Adrenal gland (tissue), 9 donors: ENCODE measurements at regions not wholly inside any gene's neighbourhood (a gene's known extent, or its start where the extent isn't known, plus 50 kb on each side); places are given as distances from the start of the nearest gene placed in this dataset.

ENCODE experiments used
- DNase-seq, 7 donors: peaks; one replicate each; pipeline ENCODE4 v3.0.0-alpha.2; 2019 to 2020
- H3K27ac ChIP-seq, 5 donors: fragments of 200-600 bp; sonication (generic) in 4 of 5; 1 replicate in 3 of 5; 2 replicates in 2 of 5; pipeline versions ENCODE4 v1.5.1 to v1.8.0; 2016 to 2020; ENCODE audit warnings: mild to moderate bottlenecking in 1 of 5
- H3K27me3 ChIP-seq: fragments of 200-600 bp; 2 replicates; pipeline ENCODE4 v1.8.0; 2021
- H3K36me3 ChIP-seq, 2 donors: fragments of 200-600 bp; replicated peaks in 1 of 2; 1 replicate in 1 of 2; 2 replicates in 1 of 2; pipeline versions ENCODE4 v1.5.1 to v1.8.0; 2018 to 2022
- H3K4me1 ChIP-seq, 2 donors: fragments of 200-600 bp; replicated peaks in 1 of 2; 1 replicate in 1 of 2; 2 replicates in 1 of 2; pipeline versions ENCODE4 v1.5.1 to v1.8.0; 2018 to 2021
- H3K4me3 ChIP-seq, 4 donors: fragments of 200-600 bp; sonication (generic) in 3 of 4; one replicate each; pipeline ENCODE4 v1.5.1; 2016 to 2018
- H3K9me3 ChIP-seq, 3 donors: fragments of 200-600 bp; sonication (generic) in 1 of 3; replicated peaks in 1 of 3; 1 replicate in 2 of 3; 2 replicates in 1 of 3; pipeline versions ENCODE4 v1.5.1 to v1.8.0; 2016 to 2021
- POLR2A ChIP-seq, 2 donors: fragments of 450-650 bp; IDR thresholded peaks; one replicate each; pipeline ENCODE4 v1.6.1; 2017; ENCODE audit warnings: antibody characterized with exemption in 2 of 2, mild to moderate bottlenecking in 2 of 2, moderate library complexity in 1 of 2
- WGBS, 4 donors: extraction: QIAGEN DNeasy Blood & Tissue Kit in 2 of 4; methylation state at CpG; one replicate each; pipeline versions ENCODE4 v1.1.5 to v1.1.7; 2013 to 2017; 5-methylcytosine and 5-hydroxymethylcytosine counted together
- intact Hi-C, 2 donors: fragments of 100-400 bp; cut with DNase I; formaldehyde crosslinking; loops; one replicate each; pipeline versions ENCODE4 v1.14.1 to v1.15.0; 2022 to 2023
- TF ChIP-seq, protein P1 (sequence below), 6 experiments: fragments of 450-650 bp in 4 of 6; fragments of 200-600 bp in 2 of 6; sonication (generic) in 1 of 6; IDR thresholded peaks; 1 replicate in 5 of 6; 2 replicates in 1 of 6; pipeline versions ENCODE4 v1.5.1 to v1.8.0; 2016 to 2021; ENCODE audit warnings: antibody characterized with exemption in 6 of 6, mild to moderate bottlenecking in 2 of 6, moderate library complexity in 1 of 6
- donor health status: healthy with polysubstance abuse.
- donor health status: Bipolar disorder and iron deficiency.
- donor health status: DM: yes; HTN: yes; CAD: no.
- donor health status: DM: no; HTN: no; CAD: no.
- donor health status: DM: no; HTN: no; CAD: no.

GRCh38 chr7:23968791-23969190 is 258.8 kb downstream of the STK31 start:
- H3K4me3 ChIP-seq = no peak overlapping the region
- no peak overlapping the region for H3K27ac ChIP-seq
- WGBS, 4 donors = 40 to 67% (median 51%) methylated on average over 2 of the region's 2 CpGs
- no peaks in the 10 kb centered on the region for H3K4me1 ChIP-seq
- H3K9me3 ChIP-seq = no peaks in the 10 kb centered on the region
- TF ChIP-seq, protein P1, sequence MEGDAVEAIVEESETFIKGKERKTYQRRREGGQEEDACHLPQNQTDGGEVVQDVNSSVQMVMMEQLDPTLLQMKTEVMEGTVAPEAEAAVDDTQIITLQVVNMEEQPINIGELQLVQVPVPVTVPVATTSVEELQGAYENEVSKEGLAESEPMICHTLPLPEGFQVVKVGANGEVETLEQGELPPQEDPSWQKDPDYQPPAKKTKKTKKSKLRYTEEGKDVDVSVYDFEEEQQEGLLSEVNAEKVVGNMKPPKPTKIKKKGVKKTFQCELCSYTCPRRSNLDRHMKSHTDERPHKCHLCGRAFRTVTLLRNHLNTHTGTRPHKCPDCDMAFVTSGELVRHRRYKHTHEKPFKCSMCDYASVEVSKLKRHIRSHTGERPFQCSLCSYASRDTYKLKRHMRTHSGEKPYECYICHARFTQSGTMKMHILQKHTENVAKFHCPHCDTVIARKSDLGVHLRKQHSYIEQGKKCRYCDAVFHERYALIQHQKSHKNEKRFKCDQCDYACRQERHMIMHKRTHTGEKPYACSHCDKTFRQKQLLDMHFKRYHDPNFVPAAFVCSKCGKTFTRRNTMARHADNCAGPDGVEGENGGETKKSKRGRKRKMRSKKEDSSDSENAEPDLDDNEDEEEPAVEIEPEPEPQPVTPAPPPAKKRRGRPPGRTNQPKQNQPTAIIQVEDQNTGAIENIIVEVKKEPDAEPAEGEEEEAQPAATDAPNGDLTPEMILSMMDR (IDR thresholded peaks at IDR 0.05) = no peak
- TF ChIP-seq POLR2A (IDR thresholded peaks at IDR 0.05) = no peak
- no peaks in the 10 kb centered on the region for H3K27me3 ChIP-seq
- intact Hi-C loops = no loop called here
- H3K36me3 ChIP-seq = no peaks in the 10 kb centered on the region
- DNase-seq = no peak

GRCh38 chr7:23969443-23969842 is 259.4 kb downstream of the STK31 start:
- WGBS, 4 donors = 55 to 67% (median 63%) methylated on average over 3 of the region's 3 CpGs
- Histone ChIP-seq H3K27me3 (no peaks in the 10 kb centered on the region), H3K36me3 (no peaks in the 10 kb centered on the region), H3K27ac (no peak overlapping the region), H3K9me3 (no peaks in the 10 kb centered on the region), H3K4me1 (no peaks in the 10 kb centered on the region), H3K4me3 (no peak overlapping the region)
- no peak for TF ChIP-seq POLR2A (IDR thresholded peaks at IDR 0.05)
- TF ChIP-seq, protein P1 (IDR thresholded peaks at IDR 0.05) = no peak
- no peak for DNase-seq
- intact Hi-C loops = no loop called here

- Histone ChIP-seq H3K27me3 (no peaks in the 10 kb centered on the region), H3K9me3 (no peaks in the 10 kb centered on the region), H3K27ac (no peak overlapping the region), H3K4me3 (no peak overlapping the region), H3K36me3 (no peaks in the 10 kb centered on the region), H3K4me1 (no peaks in the 10 kb centered on the region)
- DNase-seq = no peak
- 58 to 90% (median 76%) methylated on average over 2 of the region's 2 CpGs for WGBS, 4 donors
- intact Hi-C loops = no loop called here
- TF ChIP-seq, protein P1 (IDR thresholded peaks at IDR 0.05) = no peak
- no peak for TF ChIP-seq POLR2A (IDR thresholded peaks at IDR 0.05)
Measured at GRCh38 chr7:23970193-23970592, 260.2 kb downstream of the STK31 start.

DNA sequence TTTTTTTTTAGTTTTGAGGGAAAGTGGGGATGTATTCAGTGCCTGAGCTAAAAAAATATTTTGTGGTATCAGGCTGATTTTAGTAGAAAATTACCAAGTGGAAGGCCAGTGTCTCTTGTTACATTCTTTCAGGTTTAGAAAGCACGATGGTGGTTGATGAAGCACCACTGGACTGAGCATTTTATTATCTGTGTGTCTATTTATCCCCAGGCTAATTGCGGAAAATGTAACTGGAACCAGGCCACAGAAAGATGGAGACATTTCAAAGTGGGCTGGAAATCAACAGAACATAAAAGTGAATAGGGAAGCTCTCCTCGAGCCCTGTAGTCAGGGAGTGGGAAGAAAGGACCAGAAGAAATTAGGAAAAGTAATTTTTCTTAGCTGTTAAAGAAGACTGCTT is 261.0 kb downstream of the STK31 start:
- Histone ChIP-seq H3K4me1 (no peaks in the 10 kb centered on the region), H3K36me3 (no peaks in the 10 kb centered on the region), H3K4me3 (no peak overlapping the region), H3K27ac (no peak overlapping the region), H3K27me3 (no peaks in the 10 kb centered on the region), H3K9me3 (no peaks in the 10 kb centered on the region)
- 64 to 81% (median 68%) methylated on average over 3 of the region's 3 CpGs for WGBS, 4 donors
- no peak for DNase-seq
- TF ChIP-seq, protein P1 (IDR thresholded peaks at IDR 0.05) = no peak
- no peak for TF ChIP-seq POLR2A (IDR thresholded peaks at IDR 0.05)
- intact Hi-C loops = no loop called here
